ENCODE measurements at regions not wholly inside any gene's neighbourhood (a gene's known extent, or its start where the extent isn't known, plus 50 kb on each side); places are given as distances from the start of the nearest gene placed in this dataset.

- Mint-ChIP-seq H3K4me3 (no peak overlapping the region), H3K4me1 (no peaks in the 10 kb centered on the region), H3K36me3 (ENCODE audit: low read depth) (no peaks in the 10 kb centered on the region), H3K27ac (ENCODE audit: unreplicated experiment) (no peak overlapping the region), H3K9me3 (peaks cover 3% of the 10 kb centered on the region), H3K27me3 (ENCODE audit: low read depth) (no peaks in the 10 kb centered on the region)
- TF ChIP-seq CTCF (conservative IDR thresholded peaks at IDR 0.05): no peak
- DNase-seq (ENCODE audit: low read depth, low spot score): no peak
These were observed 973.3 kb upstream of the MIR17HG start for GRCh38 chr13:90374168-90374567.

- no peak for TF ChIP-seq CTCF (conservative IDR thresholded peaks at IDR 0.05)
- no peaks in the 10 kb centered on the region for H3K4me1 Mint-ChIP-seq
- no peaks in the 10 kb centered on the region for H3K36me3 Mint-ChIP-seq (ENCODE audit: low read depth)
- DNase-seq (ENCODE audit: low read depth, low spot score): no peak
- no peak overlapping the region for H3K4me3 Mint-ChIP-seq
- H3K9me3 Mint-ChIP-seq: peaks cover 2% of the 10 kb centered on the region
- no peak overlapping the region for H3K27ac Mint-ChIP-seq (ENCODE audit: unreplicated experiment)
- H3K27me3 Mint-ChIP-seq (ENCODE audit: low read depth): no peaks in the 10 kb centered on the region
These were observed 971.6 kb upstream of the MIR17HG start for GRCh38 chr13:90375851-90376250.

- Mint-ChIP-seq H3K36me3 (ENCODE audit: low read depth) (no peaks in the 10 kb centered on the region), H3K27ac (ENCODE audit: unreplicated experiment) (no peak overlapping the region), H3K4me3 (no peak overlapping the region), H3K4me1 (no peaks in the 10 kb centered on the region), H3K27me3 (ENCODE audit: low read depth) (no peaks in the 10 kb centered on the region), H3K9me3 (peaks cover 2% of the 10 kb centered on the region)
- TF ChIP-seq CTCF (conservative IDR thresholded peaks at IDR 0.05): no peak
- no peak for DNase-seq (ENCODE audit: low read depth, low spot score)
These were observed 965.1 kb upstream of the MIR17HG start for GRCh38 chr13:90382425-90382824.

GRCh38 chr13:90385781-90386489, 961.6 kb upstream of the MIR17HG start:
- no peak overlapping the region for H3K27ac Mint-ChIP-seq (ENCODE audit: unreplicated experiment)
- peaks cover 4% of the 10 kb centered on the region for H3K36me3 Mint-ChIP-seq (ENCODE audit: low read depth)
- no peak for TF ChIP-seq CTCF (conservative IDR thresholded peaks at IDR 0.05)
- H3K9me3 Mint-ChIP-seq: peaks cover 9% of the 10 kb centered on the region
- no peaks in the 10 kb centered on the region for H3K4me1 Mint-ChIP-seq
- H3K4me3 Mint-ChIP-seq: no peak overlapping the region
- H3K27me3 Mint-ChIP-seq (ENCODE audit: low read depth): no peaks in the 10 kb centered on the region
- no peak for DNase-seq (ENCODE audit: low read depth, low spot score)

GRCh38 chr13:90388887-90389452, 958.5 kb upstream of the MIR17HG start:
- Mint-ChIP-seq H3K4me1 (no peaks in the 10 kb centered on the region), H3K9me3 (peaks cover 13% of the 10 kb centered on the region), H3K4me3 (no peak overlapping the region), H3K27ac (ENCODE audit: unreplicated experiment) (no peak overlapping the region), H3K36me3 (ENCODE audit: low read depth) (peaks cover 4% of the 10 kb centered on the region), H3K27me3 (ENCODE audit: low read depth) (no peaks in the 10 kb centered on the region)
- no peak for DNase-seq (ENCODE audit: low read depth, low spot score)
- TF ChIP-seq CTCF (conservative IDR thresholded peaks at IDR 0.05): no peak
